HCT116 (cell line): ENCODE measurements at regions not wholly inside any gene's neighbourhood (a gene's known extent, or its start where the extent isn't known, plus 50 kb on each side); places are given as distances from the start of the nearest gene placed in this dataset.

Experiments
- ATAC-seq: fragments of 200-7000 bp; cut with Tn5 transposase; 2 replicates; pipeline ENCODE4 v1.9.1; 2020; ENCODE audit warnings: mild to moderate bottlenecking, moderate library complexity
- BruUV-seq: library from RNA; stranded (reverse); fragments of 400-500 nt; replicated peaks from 2 replicates; lab custom pipeline; 2021; lab: Mats Ljungman, UMichigan
- CTCF ChIA-PET: fragments of 300-600 bp; sonication (Branson Sonifier 250); formaldehyde crosslinking; loops from one replicate; lab custom pipeline; 2021; ENCODE audit warnings: antibody characterized with exemption; lab: Charles Lee
- POLR2A ChIA-PET: fragments of 300-600, 350-600 bp; sonication (Branson Sonifier 250); formaldehyde crosslinking; loops from one replicate; lab custom pipeline; 2021; ENCODE audit warnings: antibody characterized with exemption; lab: Charles Lee
- RAD21 ChIA-PET, 2 experiments: fragments of 300-600 bp; sonication (Branson Sonifier 250); formaldehyde crosslinking; loops; one replicate each; lab custom pipeline; 2023; ENCODE audit warnings: low total read pairs in 2 of 2; ENCODE audit not compliant: uncharacterized antibody in 2 of 2, unreplicated experiment in 2 of 2, low non-redundant PET in 1 of 2; lab: Charles Lee
- DNase-seq: peaks from one replicate; pipeline ENCODE4 v3.0.0-alpha.2; 2010; ENCODE audit warnings: low read depth, low spot score
- H2AFZ ChIP-seq: fragments of 200-600 bp; shearing (Covaris generic), sonication (generic); 2 replicates; pipeline ENCODE4 v1.6.1; 2017; ENCODE audit warnings: low read depth, mixed run types, mixed read lengths, antibody characterized with exemption, low read length; ENCODE audit not compliant: poor library complexity, severe bottlenecking
- H3K27ac ChIP-seq: 2 replicates; pipeline ENCODE4 v1.5.1; 2012; ENCODE audit warnings: low read depth, low read length
- H3K27me3 ChIP-seq: fragments of 200-600 bp; sonication (generic); 2 replicates; pipeline ENCODE4 v1.6.1; 2016; ENCODE audit warnings: mixed run types, low read length, mixed read lengths; ENCODE audit not compliant: insufficient read depth
- H3K36me3 ChIP-seq, 2 experiments: fragments of 200-500 bp in 1 of 2; fragments of 200-600 bp in 1 of 2; sonication (Bioruptor generic) in 1 of 2; sonication (generic) in 1 of 2; 2 replicates each; pipeline versions ENCODE4 v1.5.1 to v1.6.1; 2014 to 2016; ENCODE audit warnings: low read length in 2 of 2, inconsistent platforms in 1 of 2, mixed read lengths in 1 of 2, mixed run types in 1 of 2; ENCODE audit not compliant: insufficient read depth in 2 of 2, control insufficient read depth in 1 of 2
- H3K4me1 ChIP-seq, 2 experiments: fragments of 200-600 bp in 1 of 2; sonication (generic) in 1 of 2; 2 replicates each; pipeline versions ENCODE4 v1.5.1 to v1.6.1; 2012 to 2017; ENCODE audit warnings: low read length in 2 of 2, inconsistent platforms in 1 of 2, mild to moderate bottlenecking in 1 of 2, mixed read lengths in 1 of 2, mixed run types in 1 of 2, moderate library complexity in 1 of 2; ENCODE audit not compliant: insufficient read depth in 2 of 2, control insufficient read depth in 1 of 2
- H3K4me2 ChIP-seq: fragments of 200-600 bp; sonication (generic); 2 replicates; pipeline ENCODE4 v1.6.1; 2017; ENCODE audit warnings: mixed run types, low read length, mixed read lengths
- H3K4me3 ChIP-seq, 2 experiments: fragments of 200-600 bp in 1 of 2; sonication (generic) in 1 of 2; replicated peaks in 1 of 2; 2 replicates each; pipeline ENCODE4 v1.5.1; 2011 to 2016; ENCODE audit warnings: low read length in 2 of 2, control low read depth in 1 of 2, low read depth in 1 of 2, mild to moderate bottlenecking in 1 of 2, mixed read lengths in 1 of 2, mixed run types in 1 of 2
- H3K79me2 ChIP-seq: fragments of 200-600 bp; sonication (generic); 2 replicates; pipeline ENCODE4 v1.6.1; 2017; ENCODE audit warnings: mild to moderate bottlenecking, mixed run types, low read length, moderate library complexity, mixed read lengths; ENCODE audit not compliant: insufficient read depth
- H3K9ac ChIP-seq: fragments of 200-600 bp; sonication (generic); 2 replicates; pipeline ENCODE4 v1.6.1; 2016; ENCODE audit warnings: low read length, mixed read lengths
- H3K9me2 ChIP-seq: fragments of 200-600 bp; sonication (generic), shearing (Covaris generic); 2 replicates; pipeline ENCODE4 v1.6.1; 2017; ENCODE audit warnings: mixed run types, mild to moderate bottlenecking, moderate library complexity; ENCODE audit not compliant: insufficient read depth
- H3K9me3 ChIP-seq, 2 experiments: fragments of 200-500 bp in 1 of 2; fragments of 200-600 bp in 1 of 2; sonication (Bioruptor generic) in 1 of 2; sonication (generic) in 1 of 2; 2 replicates each; pipeline ENCODE4 v1.6.1; 2014 to 2017; ENCODE audit warnings: low read length in 2 of 2, mixed read lengths in 2 of 2, inconsistent platforms in 1 of 2, low read depth in 1 of 2, mild to moderate bottlenecking in 1 of 2, mixed run types in 1 of 2, moderate library complexity in 1 of 2; ENCODE audit not compliant: control insufficient read depth in 1 of 2, insufficient read depth in 1 of 2
- H4K20me1 ChIP-seq: fragments of 200-600 bp; sonication (generic), shearing (Covaris generic); 2 replicates; pipeline ENCODE4 v1.6.1; 2017; ENCODE audit warnings: mixed run types, mild to moderate bottlenecking, moderate library complexity; ENCODE audit not compliant: insufficient read depth
- CBX3 ChIP-seq: IDR thresholded peaks from 2 replicates; pipeline ENCODE4 v1.6.1; 2012; ENCODE audit warnings: low read depth
- CEBPB ChIP-seq: IDR thresholded peaks from 2 replicates; pipeline ENCODE4 v1.6.1; 2012; ENCODE audit warnings: low read depth
- EGR1 ChIP-seq: IDR thresholded peaks from 2 replicates; pipeline ENCODE4 v1.6.1; 2012; ENCODE audit warnings: low read depth
- EZH2 ChIP-seq: fragments of 200-600 bp; sonication (generic); IDR thresholded peaks from 2 replicates; pipeline ENCODE4 v1.6.1; 2017; ENCODE audit warnings: antibody characterized with exemption, mixed run types
- JUND ChIP-seq: IDR thresholded peaks from 2 replicates; pipeline ENCODE4 v1.6.1; 2012
- POLR2A ChIP-seq: IDR thresholded peaks from 2 replicates; pipeline ENCODE4 v1.7.0; 2011; ENCODE audit warnings: borderline replicate concordance; ENCODE audit not compliant: insufficient read depth, insufficient read length; ENCODE audit errors: extremely low read depth
- SIN3A ChIP-seq: IDR thresholded peaks from 2 replicates; pipeline ENCODE4 v1.6.1; 2012; ENCODE audit warnings: low read depth
- TCF7L2 ChIP-seq: IDR thresholded peaks from 2 replicates; pipeline ENCODE4 v1.7.0; 2011; ENCODE audit warnings: borderline replicate concordance, inconsistent platforms; ENCODE audit not compliant: insufficient read depth, insufficient read length; ENCODE audit errors: extremely low read depth
- ZFX ChIP-seq: fragments of 450-650 bp; IDR thresholded peaks from 2 replicates; pipeline ENCODE4 v1.6.1; 2017
- intact Hi-C: fragments of 100-400 bp; cut with micrococcal nuclease; formaldehyde crosslinking; loops from 2 replicates; pipeline ENCODE4 v1.10.0; 2022
- TF ChIP-seq, protein P1 (sequence below): IDR thresholded peaks from 2 replicates; pipeline ENCODE4 v1.6.1; 2012
- TF ChIP-seq, protein P2 (sequence below), 3 experiments: fragments of 200-600 bp in 1 of 3; sonication (generic) in 1 of 3; IDR thresholded peaks in 2 of 3; conservative IDR thresholded peaks in 1 of 3; 2 replicates each; pipeline ENCODE4 v1.5.1; 2012 to 2017; ENCODE audit warnings: low read depth in 2 of 3, low read length in 2 of 3, antibody characterized with exemption in 1 of 3, borderline replicate concordance in 1 of 3, control low read depth in 1 of 3, mild to moderate bottlenecking in 1 of 3, mixed read lengths in 1 of 3, mixed run types in 1 of 3, moderate library complexity in 1 of 3; ENCODE audit not compliant: insufficient read depth in 1 of 3

GRCh38 chr5:103333376-103333775 lies 74.8 kb downstream of the MACIR start:
- intact Hi-C loops = no loop called here
- H3K4me3 ChIP-seq = no peak overlapping the region
- no peaks in the 10 kb centered on the region for H3K9me3 ChIP-seq
- ChIA-PET RAD21 (no interaction called here), POLR2A (no interaction called here), CTCF (no interaction called here)
- H2AFZ ChIP-seq = no peak overlapping the region
- H3K9me2 ChIP-seq = no peaks in the 10 kb centered on the region
- DNase-seq = no peak
- no peaks in the 10 kb centered on the region for H3K36me3 ChIP-seq
- H4K20me1 ChIP-seq = no peaks in the 10 kb centered on the region
- no peak overlapping the region for H3K9ac ChIP-seq
- H3K27me3 ChIP-seq = no peaks in the 10 kb centered on the region
- no peak for ATAC-seq
- H3K4me2 ChIP-seq = no peak overlapping the region
- no TSS peak for BruUV-seq
- no peaks in the 10 kb centered on the region for H3K4me1 ChIP-seq
- no peaks in the 10 kb centered on the region for H3K79me2 ChIP-seq
- no peak overlapping the region for H3K27ac ChIP-seq
- TF ChIP-seq EGR1 (no peak), CBX3 (no peak), JUND (no peak), EZH2 (no peak)
- TF ChIP-seq, protein P1, sequence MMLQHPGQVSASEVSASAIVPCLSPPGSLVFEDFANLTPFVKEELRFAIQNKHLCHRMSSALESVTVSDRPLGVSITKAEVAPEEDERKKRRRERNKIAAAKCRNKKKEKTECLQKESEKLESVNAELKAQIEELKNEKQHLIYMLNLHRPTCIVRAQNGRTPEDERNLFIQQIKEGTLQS = no peak
- TF ChIP-seq, protein P2, sequence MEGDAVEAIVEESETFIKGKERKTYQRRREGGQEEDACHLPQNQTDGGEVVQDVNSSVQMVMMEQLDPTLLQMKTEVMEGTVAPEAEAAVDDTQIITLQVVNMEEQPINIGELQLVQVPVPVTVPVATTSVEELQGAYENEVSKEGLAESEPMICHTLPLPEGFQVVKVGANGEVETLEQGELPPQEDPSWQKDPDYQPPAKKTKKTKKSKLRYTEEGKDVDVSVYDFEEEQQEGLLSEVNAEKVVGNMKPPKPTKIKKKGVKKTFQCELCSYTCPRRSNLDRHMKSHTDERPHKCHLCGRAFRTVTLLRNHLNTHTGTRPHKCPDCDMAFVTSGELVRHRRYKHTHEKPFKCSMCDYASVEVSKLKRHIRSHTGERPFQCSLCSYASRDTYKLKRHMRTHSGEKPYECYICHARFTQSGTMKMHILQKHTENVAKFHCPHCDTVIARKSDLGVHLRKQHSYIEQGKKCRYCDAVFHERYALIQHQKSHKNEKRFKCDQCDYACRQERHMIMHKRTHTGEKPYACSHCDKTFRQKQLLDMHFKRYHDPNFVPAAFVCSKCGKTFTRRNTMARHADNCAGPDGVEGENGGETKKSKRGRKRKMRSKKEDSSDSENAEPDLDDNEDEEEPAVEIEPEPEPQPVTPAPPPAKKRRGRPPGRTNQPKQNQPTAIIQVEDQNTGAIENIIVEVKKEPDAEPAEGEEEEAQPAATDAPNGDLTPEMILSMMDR (IDR thresholded peaks at IDR 0.05 in 2 of 3, conservative IDR thresholded peaks at IDR 0.05 in 1 of 3; ENCODE audit: borderline replicate concordance in 1 of 3, insufficient read depth in 1 of 3, low read depth in 2 of 3, low read length in 2 of 3) = no peak

- Histone ChIP-seq H3K4me1 (no peaks in the 10 kb centered on the region), H3K4me3 (no peak overlapping the region), H3K27me3 (no peaks in the 10 kb centered on the region), H3K36me3 (no peaks in the 10 kb centered on the region), H3K9me3 (no peaks in the 10 kb centered on the region), H3K9me2 (no peaks in the 10 kb centered on the region), H3K9ac (no peak overlapping the region), H2AFZ (no peak overlapping the region), H3K79me2 (no peaks in the 10 kb centered on the region), H3K4me2 (no peak overlapping the region), H4K20me1 (no peaks in the 10 kb centered on the region), H3K27ac (no peak overlapping the region)
- DNase-seq (no peak), ATAC-seq (no peak)
- intact Hi-C loops = no loop called here
- no TSS peak for BruUV-seq
- no peak for TF ChIP-seq ZFX
- TF ChIP-seq CEBPB = no peak
- TF ChIP-seq SIN3A = no peak
- TF ChIP-seq POLR2A = no peak
- no peak for TF ChIP-seq TCF7L2
- RAD21 ChIA-PET = no interaction called here
- CTCF ChIA-PET = no interaction called here
- POLR2A ChIA-PET = no interaction called here
Measured at GRCh38 chr5:103330875-103331274, 72.3 kb downstream of the MACIR start.
